Left lung (tissue), 4 donors: ENCODE measurements at regions not wholly inside any gene's neighbourhood (a gene's known extent, or its start where the extent isn't known, plus 50 kb on each side); places are given as distances from the start of the nearest gene placed in this dataset.

Experiments
- ATAC-seq: fragments of 200-7000 bp; cut with Tn5 transposase; one replicate; pipeline ENCODE4 v1.9.1; 2020; ENCODE audit warnings: moderate library complexity
- DNase-seq, 4 donors: peaks; one replicate each; pipeline ENCODE4 v3.0.0-alpha.2; 2013 to 2020
- H3K27ac ChIP-seq, 2 donors: fragments of 200-600 bp; sonication (generic) in 1 of 2; one replicate each; pipeline versions ENCODE4 v1.5.0 to v1.8.0; 2020 to 2021
- H3K27me3 ChIP-seq, 2 donors: fragments of 200-600 bp; sonication (generic) in 1 of 2; one replicate each; pipeline versions ENCODE4 v1.5.0 to v1.8.0; 2020 to 2021
- H3K36me3 ChIP-seq, 2 donors: fragments of 200-600 bp; sonication (generic) in 1 of 2; one replicate each; pipeline versions ENCODE4 v1.5.0 to v1.8.0; 2020 to 2021
- H3K4me1 ChIP-seq, 2 donors: fragments of 200-600 bp; one replicate each; pipeline ENCODE4 v1.8.0; 2021
- H3K4me3 ChIP-seq, 2 donors: fragments of 200-600 bp; sonication (generic) in 1 of 2; one replicate each; pipeline versions ENCODE4 v1.5.0 to v1.8.0; 2020 to 2021; ENCODE audit warnings: mild to moderate bottlenecking in 1 of 2
- H3K9me3 ChIP-seq, 2 donors: fragments of 200-600 bp; sonication (generic) in 1 of 2; one replicate each; pipeline versions ENCODE4 v1.5.0 to v1.8.0; 2020 to 2021
- CTCF ChIP-seq, 2 donors: fragments of 200-600 bp; sonication (generic) in 1 of 2; IDR thresholded peaks; one replicate each; pipeline versions ENCODE4 v1.5.0 to v1.8.0; 2021; ENCODE audit warnings: antibody characterized with exemption in 2 of 2
- intact Hi-C, 2 donors: fragments of 100-400 bp; cut with DNase I; formaldehyde crosslinking; loops; one replicate each; pipeline versions ENCODE4 v1.11.2 to v1.14.2; 2022
- donor health status: DM: no; HTN: yes; CAD: no.
- donor health status: DM: no; HTN: no; CAD: no.

DNA sequence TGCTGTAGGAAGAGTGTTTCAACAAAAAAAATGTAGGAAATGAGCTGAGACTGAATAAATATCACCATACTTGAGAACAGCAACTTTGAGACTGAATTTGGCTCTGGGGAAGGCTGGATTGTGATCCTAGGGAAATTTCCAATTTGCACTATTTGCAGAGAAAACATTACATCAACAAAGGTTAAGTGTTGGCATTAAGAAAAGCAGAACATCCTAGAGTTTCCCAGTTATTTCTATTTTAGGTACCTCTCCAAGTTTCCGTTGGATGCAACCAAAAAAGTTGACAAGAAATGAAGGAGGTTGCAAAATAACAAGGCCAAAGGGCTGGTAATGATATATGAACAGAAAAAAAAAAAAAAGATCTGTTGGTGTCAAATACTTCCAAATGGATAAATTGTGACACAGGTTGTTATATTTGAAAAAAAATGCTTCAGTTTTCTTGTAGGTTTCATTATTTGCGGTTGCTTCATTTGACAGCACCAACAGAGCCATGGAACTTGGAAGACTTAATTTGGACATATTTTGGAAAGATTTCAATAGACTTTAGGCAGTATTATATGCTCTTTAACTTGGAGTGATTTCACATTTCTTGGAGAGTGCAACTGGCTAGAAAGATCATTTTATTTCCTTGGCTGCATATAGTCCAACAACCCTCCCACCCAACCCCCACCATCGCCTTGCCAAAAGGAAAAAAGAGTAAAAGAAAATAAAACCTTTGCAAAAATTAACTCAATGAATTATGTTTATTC, 230.8 kb downstream of the ZNF608 start:
- no peaks in the 10 kb centered on the region for H3K27me3 ChIP-seq
- DNase-seq (peak in 2 of 4 donors; percentile 71 to 73), ATAC-seq (peak; percentile 45)
- TF ChIP-seq CTCF (IDR thresholded peaks at IDR 0.05): no peak
- no peaks in the 10 kb centered on the region for H3K9me3 ChIP-seq
- H3K4me1 ChIP-seq: peaks cover 0 to 4% of the 10 kb centered on the region in 2 donors
- H3K27ac ChIP-seq: no peak overlapping the region
- no peak overlapping the region for H3K4me3 ChIP-seq
- no peaks in the 10 kb centered on the region for H3K36me3 ChIP-seq
- intact Hi-C loops: no loop called here

GRCh38 chr5:124514956-124515355, 231.5 kb downstream of the ZNF608 start:
- no peak for DNase-seq
- no peak for TF ChIP-seq CTCF (IDR thresholded peaks at IDR 0.05)
- no peaks in the 10 kb centered on the region for H3K36me3 ChIP-seq
- peak; percentile 15 for ATAC-seq
- no peak overlapping the region for H3K27ac ChIP-seq
- no peaks in the 10 kb centered on the region for H3K9me3 ChIP-seq
- intact Hi-C loops: no loop called here
- no peak overlapping the region for H3K4me3 ChIP-seq
- H3K27me3 ChIP-seq: no peaks in the 10 kb centered on the region
- H3K4me1 ChIP-seq: peaks cover 0 to 4% of the 10 kb centered on the region in 2 donors

DNA sequence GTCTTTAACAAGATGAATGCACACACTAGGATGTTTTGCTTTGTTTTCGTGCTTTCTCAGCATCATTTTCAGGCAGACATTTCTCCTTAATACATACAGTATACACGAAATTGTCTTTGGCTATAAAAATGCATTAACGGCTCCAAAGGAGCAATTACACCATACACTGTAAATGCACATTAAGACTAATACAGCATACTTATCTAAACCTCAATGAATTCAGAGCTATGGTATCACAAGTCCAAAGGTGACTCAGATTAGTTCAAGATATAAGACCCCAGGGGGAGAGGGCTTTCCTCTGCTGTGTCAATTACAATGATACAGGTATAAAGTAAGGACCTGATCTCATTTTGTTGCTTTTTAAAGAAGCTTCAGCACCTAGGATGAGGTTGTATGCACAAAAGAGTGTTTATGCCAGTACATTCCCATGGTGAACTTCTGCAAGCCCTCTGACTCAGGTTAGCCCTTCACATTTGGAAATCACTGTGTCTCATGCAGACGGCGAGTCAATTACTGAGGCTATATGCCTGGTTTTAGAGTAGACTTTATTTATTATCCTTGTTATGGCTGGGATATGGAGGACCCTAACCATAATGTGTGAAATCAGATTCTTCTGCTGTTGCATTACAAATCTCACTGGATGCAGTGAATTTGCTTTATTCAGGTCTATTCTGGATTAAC, 233.3 kb downstream of the ZNF608 start:
- TF ChIP-seq CTCF (IDR thresholded peaks at IDR 0.05): no peak
- intact Hi-C loops: no loop called here
- no peak overlapping the region for H3K4me3 ChIP-seq

GRCh38 chr5:124512236-124512635, 234.2 kb downstream of the ZNF608 start:
- H3K27me3 ChIP-seq: no peaks in the 10 kb centered on the region
- TF ChIP-seq CTCF (IDR thresholded peaks at IDR 0.05): no peak
- DNase-seq: peak in 1 of 4 donors; percentile 35
- no peak overlapping the region for H3K27ac ChIP-seq
- H3K4me3 ChIP-seq: no peak overlapping the region
- no peaks in the 10 kb centered on the region for H3K36me3 ChIP-seq
- H3K9me3 ChIP-seq: no peaks in the 10 kb centered on the region
- H3K4me1 ChIP-seq: no peaks in the 10 kb centered on the region
- intact Hi-C loops: no loop called here
- no peak for ATAC-seq

More for the DNA sequence above, 233.3 kb downstream of the ZNF608 start:
- no peaks in the 10 kb centered on the region for H3K4me1 ChIP-seq
- ATAC-seq (no peak), DNase-seq (no peak)
- H3K27ac ChIP-seq: no peak overlapping the region
- no peaks in the 10 kb centered on the region for H3K9me3 ChIP-seq
- H3K27me3 ChIP-seq: no peaks in the 10 kb centered on the region
- H3K36me3 ChIP-seq: no peaks in the 10 kb centered on the region

DNA sequence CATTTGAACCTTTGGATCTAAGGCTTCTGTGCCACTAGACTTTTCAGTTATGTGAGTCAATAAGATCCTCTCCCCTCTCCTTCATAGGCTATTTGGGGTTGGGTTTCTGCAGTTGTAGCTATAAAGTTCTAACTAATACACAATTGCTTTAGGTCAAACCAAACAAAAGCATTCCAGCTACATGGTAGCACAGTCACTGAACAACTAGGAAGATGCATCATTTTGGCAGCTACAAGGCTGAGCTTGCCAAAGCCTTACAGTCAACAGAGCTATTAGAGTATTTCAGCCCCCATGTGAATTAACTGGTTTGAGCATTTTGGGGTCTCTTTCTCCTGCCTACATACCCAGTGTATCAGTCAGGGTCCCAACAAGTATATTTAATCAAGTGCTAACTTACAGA, 234.6 kb downstream of the ZNF608 start:
- H3K27ac ChIP-seq: no peak overlapping the region
- no peak overlapping the region for H3K4me3 ChIP-seq
- H3K27me3 ChIP-seq: no peaks in the 10 kb centered on the region
- intact Hi-C loops: no loop called here
- ATAC-seq (no peak), DNase-seq (no peak)
- TF ChIP-seq CTCF (IDR thresholded peaks at IDR 0.05): no peak
- no peaks in the 10 kb centered on the region for H3K9me3 ChIP-seq
- no peaks in the 10 kb centered on the region for H3K4me1 ChIP-seq
- no peaks in the 10 kb centered on the region for H3K36me3 ChIP-seq
